HG02678 (cell line): ENCODE measurements at regions not wholly inside any gene's neighbourhood (a gene's known extent, or its start where the extent isn't known, plus 50 kb on each side); places are given as distances from the start of the nearest gene placed in this dataset.
"Not testable (repeated sequence)": the region's sequence is repeated elsewhere in the genome, so short reads cannot be mapped to it uniquely, and the experiment has no call there.

Experiments used
- ATAC-seq: cut with Tn5 transposase; IDR thresholded peaks from one replicate; pipeline ENCODE4 v1.9.1; 2021; ENCODE audit warnings: mild to moderate bottlenecking, moderate library complexity; ENCODE audit not compliant: unreplicated experiment

- no peak for ATAC-seq
Observed at GRCh38 chr13:89982407-89983095, 1364.9 kb upstream of the MIR17HG start.

GRCh38 chr13:89988206-89988605 lies 1359.3 kb upstream of the MIR17HG start:
- no peak for ATAC-seq

DNA sequence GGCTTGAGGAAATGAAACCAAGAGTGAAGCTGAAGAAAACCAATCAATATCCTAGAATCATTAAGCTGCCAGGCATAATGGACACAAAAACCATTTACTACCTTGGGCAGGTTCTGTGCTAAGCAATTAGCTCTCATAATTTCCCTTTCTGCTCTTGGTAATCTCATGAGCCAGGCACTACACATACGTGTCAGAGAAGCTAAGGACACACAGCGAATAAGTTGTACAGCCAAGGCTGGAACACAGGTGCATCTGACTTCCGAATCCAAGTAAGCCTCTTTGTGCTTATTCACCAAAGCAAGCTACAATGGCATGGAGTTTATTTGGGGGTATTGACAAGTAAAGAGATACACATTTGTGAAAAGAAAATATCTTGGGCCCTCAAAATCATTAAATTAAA lies 1343.9 kb upstream of the MIR17HG start:
- ATAC-seq = no peak

GRCh38 chr13:90008707-90009149 lies 1338.8 kb upstream of the MIR17HG start:
- ATAC-seq = no peak

DNA sequence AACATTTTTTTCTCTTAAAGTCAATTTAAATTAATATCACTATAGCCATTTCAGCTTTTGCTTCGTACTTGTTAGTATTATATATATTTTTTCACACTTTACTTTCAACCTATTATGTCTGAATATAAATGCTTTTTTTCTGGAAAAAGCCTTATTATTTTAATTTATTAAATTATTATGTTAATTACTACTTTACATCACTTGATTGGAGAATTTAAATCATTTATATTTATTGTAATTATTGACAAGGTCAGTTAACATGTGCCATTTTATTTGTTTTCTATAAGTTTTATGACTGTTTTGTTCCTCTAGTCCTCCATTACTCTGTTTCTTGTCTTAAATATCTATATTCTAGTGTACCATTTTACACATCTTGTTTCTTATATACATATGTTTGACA lies 1333.4 kb upstream of the MIR17HG start:
- no peak for ATAC-seq

- ATAC-seq = no peak
Observed at GRCh38 chr13:90015565-90016507, 1331.7 kb upstream of the MIR17HG start.

- no peak for ATAC-seq
Observed at GRCh38 chr13:90016688-90017087, 1330.8 kb upstream of the MIR17HG start.

- ATAC-seq = no peak
Observed at GRCh38 chr13:90020536-90021070, 1326.9 kb upstream of the MIR17HG start.

DNA sequence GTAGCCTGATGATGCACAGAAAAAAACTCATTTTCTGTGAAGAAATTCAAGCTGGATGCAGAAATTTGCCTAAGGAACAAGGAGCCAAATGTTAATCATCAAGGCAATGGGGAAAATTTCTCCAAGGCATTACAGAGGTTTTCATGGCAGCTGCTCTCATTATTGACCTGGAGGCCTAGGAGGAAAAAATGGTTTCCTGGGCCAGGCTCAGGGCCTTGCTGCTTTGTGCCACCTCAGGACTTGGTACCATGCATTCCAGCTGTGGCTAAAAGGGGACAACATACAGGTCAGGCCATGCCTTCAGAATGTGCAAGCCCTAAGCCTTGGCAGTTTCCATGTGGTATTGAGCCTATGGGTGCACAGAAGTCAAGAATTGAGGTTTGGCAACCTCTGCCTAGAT lies 1320.1 kb upstream of the MIR17HG start:
- ATAC-seq = no peak

- ATAC-seq = no peak
Observed at GRCh38 chr13:90032313-90032712, 1315.2 kb upstream of the MIR17HG start.

DNA sequence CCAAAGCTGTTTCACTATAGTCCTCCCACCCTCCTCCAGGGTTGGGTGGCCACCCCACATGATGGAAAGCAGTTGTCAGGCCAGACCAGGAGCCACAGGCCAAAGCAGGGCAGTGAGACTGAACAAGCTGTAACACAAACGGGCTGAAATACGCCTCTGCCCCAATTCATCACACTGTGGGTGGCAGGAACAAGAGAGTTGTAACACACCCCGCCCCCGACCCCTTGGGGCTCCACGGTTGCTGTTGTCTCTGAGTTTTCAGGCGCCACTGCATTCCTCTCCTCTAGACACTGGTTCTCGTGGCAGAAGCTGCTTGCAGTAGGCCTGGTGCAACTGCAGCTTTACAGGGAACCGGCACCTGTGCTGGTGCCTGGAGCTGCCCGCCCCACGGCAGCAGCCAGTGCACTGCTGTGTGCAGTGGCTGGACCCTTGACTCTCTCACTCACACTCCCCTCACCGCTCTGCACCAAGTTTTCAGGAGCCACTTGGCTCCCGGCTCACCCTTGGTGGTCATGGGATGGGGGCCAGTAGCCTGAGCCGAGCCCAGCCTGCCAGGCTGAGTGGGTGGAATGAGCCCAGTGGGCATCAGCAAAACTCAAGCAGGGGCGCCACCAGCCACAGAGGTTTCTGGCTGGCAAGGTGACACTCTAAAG lies 1314.5 kb upstream of the MIR17HG start:
- no peak for ATAC-seq

DNA sequence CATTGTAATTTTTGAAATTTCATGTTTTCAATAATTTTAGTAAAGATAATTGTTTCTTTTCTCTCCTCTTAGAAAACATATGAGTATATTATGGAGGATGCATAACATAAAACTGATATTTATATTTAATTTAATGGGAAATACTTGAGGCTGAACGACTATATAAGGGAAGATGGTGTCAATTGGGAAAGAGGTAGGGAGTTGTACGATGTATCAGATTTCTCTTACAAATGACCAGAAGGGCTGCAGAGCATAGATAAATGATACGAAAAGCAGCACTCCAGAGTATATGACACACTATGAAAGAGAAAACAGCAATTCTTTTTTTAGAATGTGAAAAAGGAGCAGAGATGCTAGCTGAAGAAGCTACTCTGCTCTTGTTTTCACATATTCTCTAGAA lies 1308.0 kb upstream of the MIR17HG start:
- no peak for ATAC-seq

GRCh38 chr13:90047600-90047999 lies 1299.9 kb upstream of the MIR17HG start:
- ATAC-seq = no peak

- no peak for ATAC-seq
Observed at GRCh38 chr13:90049989-90050671, 1297.4 kb upstream of the MIR17HG start.

DNA sequence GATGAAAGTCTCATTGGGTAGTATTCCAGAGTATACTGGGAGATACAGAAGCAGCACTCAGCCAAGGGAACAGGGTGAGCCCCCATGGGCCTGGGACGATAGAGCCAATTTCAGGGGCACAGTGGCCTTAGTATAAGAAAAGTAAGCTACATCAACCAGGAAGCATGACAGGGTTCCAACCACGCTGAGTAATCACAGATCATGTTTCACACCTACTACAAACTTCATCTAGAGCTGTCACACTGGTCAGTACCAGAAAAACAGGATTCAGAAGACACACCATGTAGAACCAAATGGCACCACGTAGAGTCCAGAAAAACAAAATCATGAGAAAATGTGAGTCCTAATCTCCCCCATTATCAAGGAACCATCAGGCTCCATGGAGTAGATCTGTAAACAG lies 1292.4 kb upstream of the MIR17HG start:
- no peak for ATAC-seq

- ATAC-seq = no peak
Observed at GRCh38 chr13:90055760-90056159, 1291.7 kb upstream of the MIR17HG start.

- not testable (repeated sequence) for ATAC-seq
Observed at GRCh38 chr13:90064226-90064625, 1283.3 kb upstream of the MIR17HG start.

DNA sequence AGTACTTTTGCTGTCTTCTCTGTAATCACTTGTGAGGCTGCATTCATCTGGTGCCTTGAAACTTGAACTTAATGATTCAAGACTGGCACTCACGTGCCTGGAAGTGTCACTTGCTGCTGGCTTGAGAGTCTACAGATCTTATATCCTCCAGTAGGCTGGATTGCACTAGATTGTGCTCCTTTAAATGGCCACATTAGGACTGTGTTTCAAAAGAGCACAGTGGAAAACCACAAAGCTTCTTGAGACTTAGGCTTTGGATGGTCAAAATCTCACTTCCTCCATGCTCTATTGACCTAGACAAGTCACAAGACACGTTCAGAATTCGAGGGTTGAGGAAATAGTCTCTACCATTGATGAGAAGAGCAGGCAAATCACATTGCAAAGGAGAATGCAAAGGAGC lies 1278.8 kb upstream of the MIR17HG start:
- no peak for ATAC-seq

- no peak for ATAC-seq
Observed at GRCh38 chr13:90070362-90070761, 1277.1 kb upstream of the MIR17HG start.

DNA sequence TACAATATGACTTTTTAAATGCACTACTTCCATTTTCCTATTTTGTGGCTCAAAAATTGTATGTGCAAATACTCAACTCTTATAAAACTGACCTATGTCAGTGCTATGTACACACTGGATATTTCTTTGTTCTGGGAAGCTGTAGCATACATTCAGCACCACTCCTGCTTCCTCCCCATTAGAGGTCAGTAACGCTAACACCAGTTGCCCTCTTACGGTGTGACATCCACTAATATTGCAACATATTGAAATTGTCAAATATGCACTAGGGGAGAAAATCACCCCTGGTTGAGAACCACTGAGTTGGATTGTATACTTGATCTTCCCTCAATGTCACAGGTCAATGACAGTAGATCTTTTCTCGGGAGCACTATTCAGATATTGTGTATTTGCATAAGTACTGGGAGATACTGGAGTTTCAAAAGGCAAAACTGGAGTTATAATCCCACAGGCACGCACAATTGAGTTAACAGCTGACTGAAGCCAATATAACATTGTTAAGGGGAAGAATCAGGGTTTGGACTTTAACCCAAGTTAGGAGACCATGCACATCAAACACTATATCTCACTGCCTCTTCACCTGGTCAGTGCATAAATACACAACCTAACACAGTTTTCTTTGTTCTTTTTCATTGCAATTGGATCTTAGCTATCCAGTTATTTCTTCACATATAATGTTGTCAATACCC lies 1276.5 kb upstream of the MIR17HG start:
- no peak for ATAC-seq
